H1 (cell line): ENCODE measurements at regions not wholly inside any gene's neighbourhood (a gene's known extent, or its start where the extent isn't known, plus 50 kb on each side); places are given as distances from the start of the nearest gene placed in this dataset.
"Not testable (repeated sequence)": the region's sequence is repeated elsewhere in the genome, so short reads cannot be mapped to it uniquely, and the experiment has no call there.

ENCODE experiments used
- CTCF ChIA-PET: fragments of 300-600 bp; sonication (Branson Sonifier 250); formaldehyde crosslinking; loops from one replicate; lab custom pipeline; 2021; ENCODE audit not compliant: partially characterized antibody; lab: Charles Lee
- POLR2A ChIA-PET: fragments of 300-600 bp; sonication (Branson Sonifier 250); formaldehyde crosslinking; loops from one replicate; lab custom pipeline; 2021; ENCODE audit warnings: inconsistent platforms; ENCODE audit not compliant: partially characterized antibody; lab: Charles Lee
- DNase-seq, 2 experiments: peaks; one replicate each; pipeline versions ENCODE4 v3.0.0 to v3.0.0-alpha.2; 2010 to 2022; ENCODE audit warnings: low spot score in 2 of 2, low read depth in 1 of 2, mixed read lengths in 1 of 2
- FAIRE-seq: peaks from 2 replicates; lab custom pipeline; 2011; peaks lifted over from hg19 to GRCh38; lab: Jason Lieb, UNC
- H2AFZ ChIP-seq: 2 replicates; pipeline ENCODE4 v1.8.1; 2012; ENCODE audit warnings: low read length, inconsistent platforms
- H2AK5ac ChIP-seq: 2 replicates; pipeline ENCODE4 v1.6.1; 2013; ENCODE audit warnings: low read depth, low read length
- H2BK120ac ChIP-seq: replicated peaks from 2 replicates; pipeline ENCODE3; 2013; ENCODE audit warnings: low read depth, low read length, inconsistent platforms
- H2BK12ac ChIP-seq: 2 replicates; pipeline ENCODE4 v1.6.1; 2013; ENCODE audit warnings: low read depth, low read length
- H2BK15ac ChIP-seq: 2 replicates; pipeline ENCODE4 v1.6.1; 2013; ENCODE audit warnings: low read length
- H2BK20ac ChIP-seq: 2 replicates; pipeline ENCODE4 v1.6.1; 2013; ENCODE audit warnings: low read length
- H2BK5ac ChIP-seq: 2 replicates; pipeline ENCODE4 v1.6.1; 2013; ENCODE audit warnings: low read depth, low read length
- H3K14ac ChIP-seq: 2 replicates; pipeline ENCODE4 v1.6.1; 2013; ENCODE audit warnings: inconsistent platforms; ENCODE audit not compliant: insufficient read length
- H3K18ac ChIP-seq: 2 replicates; pipeline ENCODE4 v1.6.1; 2013; ENCODE audit warnings: low read length; ENCODE audit errors: extremely low read depth
- H3K23ac ChIP-seq: 2 replicates; pipeline ENCODE4 v1.6.1; 2013; ENCODE audit warnings: inconsistent platforms; ENCODE audit not compliant: insufficient read length
- H3K23me2 ChIP-seq: 2 replicates; pipeline ENCODE4 v1.6.1; 2013; ENCODE audit warnings: low read depth, low read length
- H3K27ac ChIP-seq: 2 replicates; pipeline ENCODE4 v1.6.1; 2011; ENCODE audit warnings: low read depth, low read length, inconsistent platforms
- H3K27me3 ChIP-seq, 4 experiments: replicated peaks in 1 of 4; 1 replicate in 1 of 4; 2 replicates in 3 of 4; pipeline versions ENCODE4 v1.6.1 to v1.8.1; 2011 to 2013; ENCODE audit warnings: low read length in 3 of 4, mild to moderate bottlenecking in 3 of 4, inconsistent platforms in 2 of 4, mixed read lengths in 2 of 4, moderate library complexity in 1 of 4; ENCODE audit not compliant: control insufficient read depth in 3 of 4, insufficient read depth in 3 of 4; ENCODE audit errors: extremely low read depth in 1 of 4
- H3K36me3 ChIP-seq, 4 experiments: 2 replicates each; pipeline versions ENCODE4 v1.6.1 to v1.8.1; 2011 to 2013; ENCODE audit warnings: mild to moderate bottlenecking in 4 of 4, low read length in 3 of 4, moderate library complexity in 2 of 4, control low read depth in 1 of 4, inconsistent platforms in 1 of 4; ENCODE audit not compliant: insufficient read depth in 4 of 4, control insufficient read depth in 2 of 4
- H3K4ac ChIP-seq: replicated peaks from 2 replicates; pipeline ENCODE3; 2013; ENCODE audit warnings: low read length, low read depth, mixed read lengths, inconsistent platforms; ENCODE audit not compliant: insufficient read length
- H3K4me1 ChIP-seq, 4 experiments: replicated peaks in 1 of 4; 1 replicate in 1 of 4; 2 replicates in 3 of 4; pipeline versions ENCODE4 v1.6.1 to v1.8.1; 2011 to 2013; ENCODE audit warnings: low read length in 3 of 4, inconsistent platforms in 2 of 4, mixed read lengths in 1 of 4; ENCODE audit not compliant: insufficient read depth in 4 of 4, control insufficient read depth in 3 of 4
- H3K4me2 ChIP-seq, 2 experiments: 2 replicates each; pipeline versions ENCODE4 v1.6.1 to v1.8.1; 2011 to 2013; ENCODE audit warnings: low read depth in 2 of 2, low read length in 2 of 2, control low read depth in 1 of 2, inconsistent platforms in 1 of 2, mild to moderate bottlenecking in 1 of 2; ENCODE audit not compliant: insufficient read depth in 1 of 2
- H3K4me3 ChIP-seq, 4 experiments: fragments of 200-600, 300-600 bp in 1 of 4; sonication (generic), shearing (Covaris generic), sonication (Bioruptor Twin) in 1 of 4; 2 replicates each; pipeline versions ENCODE4 v1.5.1 to v1.8.1; 2011 to 2016; ENCODE audit warnings: low read length in 4 of 4, low read depth in 3 of 4, control low read depth in 2 of 4, inconsistent platforms in 2 of 4, mild to moderate bottlenecking in 2 of 4, mixed read lengths in 1 of 4, moderate library complexity in 1 of 4; ENCODE audit not compliant: insufficient read depth in 2 of 4; ENCODE audit errors: extremely low read depth in 1 of 4
- H3K56ac ChIP-seq: replicated peaks from 2 replicates; pipeline ENCODE3; 2013; ENCODE audit warnings: low read depth, mild to moderate bottlenecking, mixed read lengths, low read length, inconsistent platforms; ENCODE audit not compliant: insufficient read length
- H3K79me1 ChIP-seq: 2 replicates; pipeline ENCODE4 v1.6.1; 2013; ENCODE audit warnings: low read depth, low read length, control low read depth
- H3K79me2 ChIP-seq, 2 experiments: 2 replicates each; pipeline versions ENCODE4 v1.6.1 to v1.8.1; 2012 to 2013; ENCODE audit warnings: low read length in 2 of 2, mild to moderate bottlenecking in 2 of 2, inconsistent platforms in 1 of 2; ENCODE audit not compliant: insufficient read depth in 2 of 2, control insufficient read depth in 1 of 2
- H3K9ac ChIP-seq, 4 experiments: replicated peaks in 1 of 4; 1 replicate in 1 of 4; 2 replicates in 3 of 4; pipeline versions ENCODE4 v1.6.1 to v1.8.1; 2011 to 2013; ENCODE audit warnings: low read depth in 3 of 4, low read length in 3 of 4, control low read depth in 2 of 4, mild to moderate bottlenecking in 2 of 4, moderate library complexity in 2 of 4, inconsistent platforms in 1 of 4; ENCODE audit errors: extremely low read depth in 1 of 4
- H3K9me3 ChIP-seq, 2 experiments: 2 replicates each; pipeline versions ENCODE4 v1.6.1 to v1.8.1; 2012 to 2013; ENCODE audit warnings: mild to moderate bottlenecking in 2 of 2, moderate library complexity in 2 of 2, control low read depth in 1 of 2, inconsistent platforms in 1 of 2, low read depth in 1 of 2, low read length in 1 of 2, mixed read lengths in 1 of 2; ENCODE audit not compliant: insufficient read depth in 2 of 2
- H4K20me1 ChIP-seq, 2 experiments: replicated peaks in 1 of 2; 2 replicates each; pipeline versions ENCODE3 to v1.8.1; 2011 to 2013; ENCODE audit warnings: inconsistent platforms in 2 of 2, low read length in 2 of 2, mild to moderate bottlenecking in 1 of 2; ENCODE audit not compliant: insufficient read depth in 2 of 2, control insufficient read depth in 1 of 2
- H4K5ac ChIP-seq: 2 replicates; pipeline ENCODE4 v1.6.1; 2013; ENCODE audit warnings: low read length, low read depth, mixed read lengths, inconsistent platforms; ENCODE audit not compliant: insufficient read length
- H4K8ac ChIP-seq: 2 replicates; pipeline ENCODE4 v1.8.0; 2013; ENCODE audit warnings: mild to moderate bottlenecking, moderate library complexity, low read length, inconsistent platforms; ENCODE audit not compliant: insufficient read depth; ENCODE audit errors: extremely low read depth
- H4K91ac ChIP-seq: replicated peaks from 2 replicates; pipeline ENCODE3; 2013; ENCODE audit warnings: low read length, mixed read lengths, inconsistent platforms; ENCODE audit not compliant: insufficient read length
- WGBS, 2 experiments: shearing (Covaris generic) in 1 of 2; methylation state at CpG; one replicate each; pipeline versions ENCODE4 v1.1.6 to v1.1.7; 2013 to 2015; ENCODE audit warnings: low lambda C conversion rate in 2 of 2, mixed read lengths in 2 of 2, inconsistent platforms in 1 of 2, low coverage in 1 of 2, missing lambda C conversion rate in 1 of 2; ENCODE audit not compliant: insufficient replicate concordance in 2 of 2, insufficient coverage in 1 of 2, insufficient read length in 1 of 2; ENCODE audit errors: extremely low coverage in 1 of 2, missing lambda C conversion rate in 1 of 2; 5-methylcytosine and 5-hydroxymethylcytosine counted together

DNA sequence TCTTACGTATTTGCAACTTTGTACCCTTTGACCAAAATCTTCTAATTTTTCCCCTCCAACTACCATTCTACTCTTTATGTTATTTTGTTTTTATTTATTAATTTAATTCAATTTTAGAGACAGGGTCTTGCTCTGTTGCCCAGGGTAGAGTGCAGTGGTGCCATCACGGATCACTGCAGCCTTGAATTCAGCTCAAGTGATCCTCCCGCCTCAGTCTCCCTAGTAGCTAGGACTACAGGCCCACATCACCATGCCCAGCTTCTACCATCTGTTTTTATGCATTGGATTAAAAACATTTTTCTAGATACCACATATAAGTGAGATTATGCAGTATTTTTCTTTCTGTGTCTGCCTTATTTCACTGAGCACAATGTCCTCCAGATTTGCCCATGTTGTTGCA is 2912.5 kb downstream of the RPIA start:
- H4K5ac ChIP-seq, H2BK15ac ChIP-seq, H3K27me3 ChIP-seq, CTCF ChIA-PET, POLR2A ChIA-PET, H3K23me2 ChIP-seq, H3K79me2 ChIP-seq, H3K9ac ChIP-seq, H2BK120ac ChIP-seq, H2AK5ac ChIP-seq, H2BK5ac ChIP-seq, H3K18ac ChIP-seq, DNase-seq, H3K14ac ChIP-seq, H3K4me2 ChIP-seq, H4K20me1 ChIP-seq, H3K56ac ChIP-seq, H4K91ac ChIP-seq, FAIRE-seq, H3K4me3 ChIP-seq, H3K4me1 ChIP-seq, H3K79me1 ChIP-seq, H3K27ac ChIP-seq, H3K23ac ChIP-seq, H3K36me3 ChIP-seq, H2BK12ac ChIP-seq, H3K4ac ChIP-seq, H2AFZ ChIP-seq, H4K8ac ChIP-seq, H2BK20ac ChIP-seq: not testable (repeated sequence)
- H3K9me3 ChIP-seq = peaks cover 3 to 16% of the 10 kb centered on the region in 2 experiments; a peak in 2 of 4 replicates
- WGBS, 2 experiments = 93% methylated on average over 2 of the region's 3 CpGs; no CpG with 5 or more reads in 1 of the 2 experiments

DNA sequence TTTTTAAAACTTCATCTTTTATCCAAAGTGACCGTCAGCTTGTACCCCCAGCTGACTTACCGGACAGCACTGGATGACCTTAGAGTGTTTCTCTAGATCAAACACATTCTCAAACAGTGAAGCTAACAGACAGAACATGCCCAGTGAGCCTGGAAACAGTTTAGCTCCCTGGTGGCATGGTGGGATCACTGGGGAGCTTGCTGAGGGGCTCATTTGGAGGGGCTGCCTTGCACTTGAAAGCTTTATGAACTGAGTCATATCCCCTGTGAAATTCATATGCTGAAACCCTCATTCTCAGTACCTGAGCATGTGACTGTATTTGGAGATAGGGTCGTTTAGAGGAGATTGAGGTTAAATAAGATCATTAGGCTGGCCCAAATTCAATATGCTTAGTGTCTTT is 2913.2 kb downstream of the RPIA start:
- H3K4me1 ChIP-seq, CTCF ChIA-PET, H2BK20ac ChIP-seq, H3K9ac ChIP-seq, H2BK120ac ChIP-seq, H2BK5ac ChIP-seq, H3K79me2 ChIP-seq, H3K4me2 ChIP-seq, H3K27ac ChIP-seq, H3K14ac ChIP-seq, H3K36me3 ChIP-seq, H2BK12ac ChIP-seq, FAIRE-seq, H3K27me3 ChIP-seq, H4K91ac ChIP-seq, H4K8ac ChIP-seq, H3K4me3 ChIP-seq, H3K56ac ChIP-seq, DNase-seq, H3K79me1 ChIP-seq, H3K23ac ChIP-seq, H4K5ac ChIP-seq, H4K20me1 ChIP-seq, H3K18ac ChIP-seq, H3K4ac ChIP-seq, H2AFZ ChIP-seq, H2BK15ac ChIP-seq, H2AK5ac ChIP-seq, POLR2A ChIA-PET, H3K23me2 ChIP-seq: not testable (repeated sequence)
- 86% methylated on average over 3 of the region's 3 CpGs; no CpG with 5 or more reads in 1 of the 2 experiments for WGBS, 2 experiments
- H3K9me3 ChIP-seq = peaks cover 3 to 12% of the 10 kb centered on the region in 2 experiments; a peak in 2 of 4 replicates
